Stimulated activated CD8-positive, alpha-beta memory T cell treated with anti-CD3 and anti-CD28 coated beads, Interleukin-15, amount 100 ng/mL, for 48 hours (primary cell): ENCODE measurements at regions not wholly inside any gene's neighbourhood (a gene's known extent, or its start where the extent isn't known, plus 50 kb on each side); places are given as distances from the start of the nearest gene placed in this dataset.
"Not testable (repeated sequence)": the region's sequence is repeated elsewhere in the genome, so short reads cannot be mapped to it uniquely, and the experiment has no call there.

ENCODE experiments used
- DNase-seq, 2 donors: peaks; one replicate each; pipeline ENCODE4 v3.0.0-alpha.2; 2020; ENCODE audit warnings: low read depth in 2 of 2

DNA sequence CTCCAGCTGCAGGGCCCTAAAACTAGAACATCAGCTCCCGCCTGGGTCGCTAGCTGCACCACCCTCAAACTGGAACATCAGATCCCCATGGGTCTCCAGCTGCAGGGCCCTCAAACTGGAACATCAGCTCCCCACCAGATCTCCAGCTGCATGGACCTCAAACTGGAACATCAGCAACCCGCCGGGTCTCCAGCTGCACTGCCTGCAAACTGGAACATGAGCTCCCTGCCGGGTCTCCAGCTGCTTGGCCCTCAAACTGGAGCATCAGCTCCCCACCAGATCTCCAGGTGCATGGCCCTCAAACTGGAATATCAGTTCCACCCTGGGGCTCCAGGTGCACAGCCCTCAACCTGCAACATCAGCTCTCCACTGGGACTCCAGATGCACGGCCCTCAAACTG, 82.7 kb downstream of the TFRC start:
- not testable (repeated sequence) for DNase-seq

DNA sequence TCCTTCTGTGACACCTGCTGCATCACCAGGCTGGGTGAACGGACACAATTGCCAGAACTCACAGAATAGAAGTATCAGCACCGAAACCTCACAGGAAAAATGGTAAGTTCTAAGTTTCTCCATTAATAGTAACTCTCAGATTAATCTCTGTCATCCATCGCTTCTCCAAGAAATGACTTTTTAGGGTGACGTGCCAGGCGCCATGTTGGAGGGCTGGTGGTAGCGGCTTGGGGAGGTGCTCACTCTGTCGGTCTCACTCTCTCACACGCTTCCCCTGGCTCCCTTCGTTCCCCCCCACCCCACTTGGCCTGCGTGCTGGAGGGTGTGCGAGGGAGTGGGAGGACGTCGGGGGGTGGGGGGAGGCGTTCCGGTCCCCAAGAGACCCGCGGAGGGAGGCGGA, 85.6 kb downstream of the TFRC start:
- DNase-seq, result not testable (repeated sequence)

DNA sequence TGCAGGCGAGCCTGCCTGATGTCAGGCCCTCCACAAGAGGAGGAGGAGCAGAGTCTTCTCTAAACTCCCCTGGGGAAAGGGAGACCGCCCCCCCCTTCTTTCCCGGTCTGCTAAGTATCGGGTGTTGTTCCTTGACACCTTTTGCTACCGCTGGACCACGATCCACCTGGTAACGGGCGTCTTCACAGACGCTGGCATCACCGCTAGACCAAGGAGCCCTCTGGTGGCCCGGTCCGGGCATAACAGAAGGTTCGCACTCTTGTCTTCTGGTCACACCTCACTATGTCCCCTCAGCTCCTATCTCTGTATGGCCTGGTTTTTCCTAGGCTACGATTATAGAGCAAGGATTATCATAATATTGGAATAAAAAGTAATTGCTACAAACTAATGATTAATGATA, 86.0 kb upstream of the TNK2 start:
- DNase-seq, result peak; percentile 39 to 55

DNA sequence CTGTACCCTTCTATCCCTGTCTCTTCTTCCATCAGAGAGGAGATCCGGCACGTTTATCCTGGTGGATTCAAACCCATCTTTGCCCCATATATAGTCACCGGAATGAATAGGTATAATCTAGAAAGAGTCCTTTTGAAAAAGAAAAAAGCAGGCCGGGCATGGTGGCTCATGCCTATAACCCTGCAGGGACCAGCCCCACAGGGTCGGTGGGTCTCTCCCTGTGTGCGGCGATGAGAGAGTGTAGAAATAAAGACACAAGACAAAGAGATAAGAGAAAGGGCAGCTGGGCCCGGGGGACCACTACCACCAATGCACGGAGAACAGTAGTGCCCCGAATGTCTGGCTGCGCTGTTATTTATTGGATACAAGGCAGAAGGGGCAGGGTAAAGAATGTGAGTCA, 85.3 kb upstream of the TNK2 start:
- DNase-seq, result not testable (repeated sequence)

DNA sequence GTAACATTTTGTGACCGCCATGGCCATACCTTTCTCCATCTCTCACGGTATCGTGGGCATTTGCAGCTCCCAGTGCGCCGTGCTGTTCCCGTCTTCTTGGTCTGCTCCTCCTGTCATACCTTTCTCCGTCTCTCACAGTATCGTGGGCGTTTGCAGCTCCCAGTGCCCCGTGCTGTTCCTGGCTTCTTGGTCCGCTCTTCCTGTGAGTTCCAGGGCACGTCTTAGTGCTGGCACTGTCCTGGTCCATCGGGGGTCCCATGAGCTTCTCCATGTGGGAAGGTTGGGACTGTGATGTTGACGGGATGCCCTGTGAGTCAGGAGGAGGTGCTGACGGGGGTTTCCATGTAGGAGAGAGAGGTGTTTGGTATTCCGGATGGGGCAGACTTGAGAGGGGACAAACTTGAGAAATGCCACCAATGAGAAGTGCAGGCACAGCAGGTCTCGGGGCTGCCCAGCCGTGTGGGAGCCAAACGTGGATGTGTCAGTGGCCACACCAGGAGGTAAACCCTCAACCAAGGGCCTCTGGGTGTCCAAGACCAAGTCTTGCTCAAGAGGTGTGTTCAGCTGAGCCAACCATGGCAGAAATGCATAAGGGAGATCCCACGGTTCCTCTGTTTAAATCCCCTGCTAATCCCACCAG, 84.7 kb upstream of the TNK2 start:
- DNase-seq, result not testable (repeated sequence)

DNA sequence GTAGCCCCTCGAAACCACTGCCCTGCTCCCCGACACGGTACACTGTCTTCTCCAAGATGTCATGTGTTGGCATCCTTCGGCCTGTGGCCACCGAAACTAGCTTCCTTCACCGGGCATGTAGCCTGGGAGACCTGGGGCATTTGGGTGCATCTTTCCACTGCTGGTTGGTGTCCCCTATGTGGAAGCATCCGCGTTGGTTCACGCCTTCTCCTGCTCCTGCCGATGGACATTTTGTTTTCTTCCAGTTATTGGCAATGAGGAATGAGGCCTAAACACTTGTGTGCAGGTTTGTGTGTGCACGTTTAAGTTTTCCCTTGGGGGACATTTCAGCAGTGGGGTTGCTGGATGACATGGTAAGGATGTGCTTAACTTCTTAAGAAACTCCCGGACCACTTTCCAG, 83.6 kb upstream of the TNK2 start:
- DNase-seq, result not testable (repeated sequence)

DNA sequence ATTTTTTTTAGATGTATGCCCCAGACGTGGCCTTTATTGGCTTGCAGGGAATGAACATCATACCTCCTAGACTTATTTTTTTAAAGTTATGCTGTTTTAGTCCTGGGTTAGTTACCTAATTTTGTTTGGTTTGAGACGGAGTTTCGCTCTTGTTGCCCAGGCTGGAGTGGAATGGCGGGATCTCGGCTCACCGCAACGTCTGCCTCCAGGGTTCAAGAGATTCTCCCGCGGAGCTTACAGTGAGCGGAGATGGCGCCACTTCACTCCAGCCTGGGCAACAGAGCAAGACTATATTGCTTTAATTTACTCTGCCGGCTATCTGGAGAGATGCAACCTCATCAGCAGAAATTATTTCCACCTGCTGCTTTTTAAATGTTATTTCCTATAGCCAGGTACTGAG, 82.9 kb upstream of the TNK2 start:
- DNase-seq, result not testable (repeated sequence)

DNA sequence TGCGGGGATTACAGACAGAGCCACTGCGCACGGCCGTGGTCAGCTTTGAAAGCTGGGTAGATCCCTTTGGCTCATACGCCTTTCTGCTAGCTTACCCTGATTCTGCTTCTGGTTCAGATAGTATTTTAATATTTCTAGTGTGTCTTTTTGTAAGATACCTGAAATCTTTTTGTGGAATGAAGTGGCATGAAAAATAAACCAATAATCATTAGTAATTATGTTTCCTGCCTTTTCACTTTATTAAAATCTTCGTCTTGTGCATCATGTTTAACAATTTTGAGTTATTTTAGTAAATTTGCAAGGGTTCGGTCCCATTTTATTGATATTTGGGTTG, 82.5 kb upstream of the TNK2 start:
- not testable (repeated sequence) for DNase-seq

DNA sequence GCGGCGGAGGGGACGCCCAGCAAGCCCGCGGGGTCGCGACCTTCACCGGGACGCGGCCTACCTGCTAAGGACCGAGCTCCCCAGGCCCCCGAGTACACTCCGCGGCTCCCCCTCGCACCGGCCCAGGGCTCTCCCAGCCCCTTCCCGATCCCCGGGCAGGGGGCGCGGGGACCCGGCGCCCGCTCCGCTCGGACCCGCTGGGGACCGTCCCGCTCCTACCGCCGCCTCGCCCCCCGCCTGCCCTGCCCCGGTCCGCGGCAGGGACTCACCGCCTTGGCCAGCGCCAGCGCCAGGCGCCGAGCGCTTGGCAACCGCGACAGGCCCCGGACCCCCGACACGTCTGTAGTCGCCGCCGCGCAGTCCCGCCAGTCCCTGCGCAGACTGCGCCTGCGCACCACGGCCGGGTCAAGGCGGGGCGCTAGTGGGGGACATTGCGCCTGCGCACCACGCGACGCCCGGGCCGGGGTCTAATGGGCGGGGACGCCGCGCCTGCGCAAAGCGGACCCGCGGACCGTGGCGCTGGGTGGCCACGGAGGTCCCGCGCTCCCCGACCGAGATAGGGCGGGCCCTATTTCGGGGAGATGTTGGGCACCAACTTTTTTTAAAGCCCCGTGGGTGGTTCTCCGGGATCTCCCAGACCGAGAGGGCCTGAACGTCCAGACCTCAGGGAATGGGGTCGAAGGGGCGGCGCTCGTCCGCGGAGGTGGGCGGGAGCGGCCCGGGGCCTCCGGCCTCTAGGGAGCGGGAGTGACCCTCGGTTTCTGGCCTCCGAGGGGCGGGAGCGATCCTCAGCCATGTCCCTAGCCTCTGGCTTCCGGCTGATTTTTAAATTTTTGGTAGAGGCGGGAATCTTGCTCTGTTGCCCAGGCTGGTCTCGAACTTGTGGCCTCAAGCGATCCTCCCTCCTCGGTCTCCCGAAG, 81.8 kb upstream of the TNK2 start:
- DNase-seq, result peak; percentile 94

DNA sequence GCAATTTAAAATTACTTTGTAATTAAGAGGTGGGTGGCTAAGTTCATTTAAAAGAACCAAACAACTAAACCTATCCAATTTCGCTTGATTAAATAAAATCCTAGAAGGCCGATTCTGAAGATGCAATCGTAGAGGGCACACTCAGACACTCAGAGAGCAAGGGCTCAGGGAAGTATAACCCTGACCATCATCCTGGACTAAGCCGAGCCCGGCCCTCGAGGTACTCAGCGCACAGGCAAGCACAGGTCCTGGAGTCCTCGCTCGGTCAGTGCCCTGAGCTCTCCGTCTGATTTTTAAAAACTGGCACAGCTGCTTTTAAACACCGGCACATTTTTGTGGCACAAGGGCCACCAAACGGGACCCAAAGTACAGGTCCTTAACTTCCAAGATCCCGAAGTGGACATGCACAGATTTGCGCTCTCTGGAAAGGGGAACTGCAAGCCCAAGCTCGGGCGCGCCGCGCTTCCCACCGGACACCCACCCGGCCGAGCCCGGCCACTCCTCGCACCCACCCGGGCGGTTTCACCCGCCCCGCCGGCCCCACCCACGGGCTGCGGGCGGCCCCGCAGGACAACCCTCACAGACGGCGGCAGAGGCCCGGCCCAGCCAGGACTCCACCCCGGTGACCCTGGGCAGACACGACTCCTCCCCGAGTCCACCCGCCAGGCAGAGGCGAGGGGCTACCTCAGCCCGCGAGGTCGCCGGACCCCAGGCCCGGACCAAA, 81.0 kb upstream of the TNK2 start:
- DNase-seq, result peak; percentile 4 to 25

DNA sequence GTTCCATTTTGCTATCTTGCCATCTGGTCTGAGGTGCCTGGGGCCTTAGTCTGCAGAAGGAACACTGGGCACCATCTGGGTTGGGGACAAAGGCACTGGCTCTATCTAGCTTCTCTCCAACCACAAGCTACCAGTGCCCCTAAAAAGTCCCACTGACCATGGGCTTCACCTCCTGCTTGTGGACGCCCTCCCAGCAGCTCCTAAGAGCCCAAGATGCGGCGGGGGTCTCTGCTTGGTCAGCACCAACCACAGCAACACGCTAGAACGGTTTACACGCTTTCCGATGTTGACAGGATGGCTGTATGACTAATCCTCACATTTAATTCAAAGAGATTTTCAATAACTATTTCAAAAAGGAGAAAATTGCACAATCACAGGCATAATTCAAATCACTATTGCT, 80.4 kb upstream of the TNK2 start:
- DNase-seq, result not testable (repeated sequence)

DNA sequence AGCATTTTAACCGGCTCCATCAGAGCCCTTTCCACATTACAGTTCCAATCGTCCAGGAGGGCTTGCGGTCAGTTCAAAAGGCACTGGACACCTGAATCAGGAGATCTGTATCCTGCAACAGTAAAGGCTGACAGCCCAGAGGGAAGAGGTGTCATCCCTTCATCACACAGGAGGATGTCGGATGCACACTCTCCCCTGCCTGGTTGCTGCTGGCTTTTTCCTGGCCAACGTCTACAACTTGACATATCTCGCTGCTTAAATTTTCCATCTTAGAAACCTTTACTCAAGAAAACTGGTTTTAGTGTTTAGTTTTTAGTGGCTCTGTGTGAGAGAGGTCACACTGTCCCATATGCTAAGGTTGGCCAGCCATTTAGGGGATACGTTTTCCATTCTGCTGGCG, 78.7 kb upstream of the TNK2 start:
- DNase-seq, result not testable (repeated sequence)

DNA sequence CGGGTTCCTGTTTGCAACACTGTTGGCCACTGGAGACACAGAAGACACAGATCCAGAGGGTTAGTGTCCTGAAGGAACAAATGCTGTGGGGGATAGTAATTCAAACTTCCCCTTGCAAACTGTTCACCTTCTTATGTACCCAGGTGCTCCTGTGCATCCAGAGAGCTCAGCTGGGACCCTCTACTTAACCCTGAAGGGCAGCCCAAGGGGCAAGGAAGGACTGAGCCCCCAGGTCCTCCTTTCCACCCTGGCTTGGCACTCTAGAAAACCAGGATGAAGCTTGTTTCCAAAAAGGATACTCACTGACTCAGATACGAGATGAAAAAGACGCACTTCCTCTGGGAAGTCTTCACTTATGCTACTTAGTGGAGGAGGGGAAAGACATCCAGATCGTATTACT, 78.2 kb upstream of the TNK2 start:
- DNase-seq, result not testable (repeated sequence)

DNA sequence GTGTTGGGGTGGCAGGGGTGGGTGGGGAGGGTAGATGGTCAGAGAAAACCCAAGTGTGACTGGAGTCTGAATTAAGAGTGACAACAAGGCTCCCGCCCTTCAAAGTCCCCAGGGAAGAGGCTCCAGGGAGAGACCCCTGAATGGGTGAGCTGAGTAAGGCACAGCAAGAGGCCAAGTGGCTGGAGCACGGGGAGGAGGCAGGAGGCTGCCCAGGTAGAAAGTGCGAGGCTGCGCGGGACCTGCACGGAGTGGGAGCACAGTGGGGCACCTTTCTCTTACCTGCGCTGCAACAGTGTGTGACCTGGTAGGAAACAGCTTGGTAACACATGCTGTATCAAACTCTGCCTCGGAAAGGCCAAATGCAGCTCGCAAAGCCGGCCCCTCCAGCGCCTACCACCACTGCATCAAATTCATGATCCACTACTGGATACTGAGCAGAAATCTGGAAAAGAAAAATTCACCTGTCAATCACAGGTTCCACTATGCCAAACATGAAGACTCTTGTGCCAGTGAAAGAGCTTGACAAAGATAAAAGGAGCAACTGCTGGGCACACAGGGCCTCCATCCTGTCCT, 77.1 kb upstream of the TNK2 start:
- not testable (repeated sequence) for DNase-seq

DNA sequence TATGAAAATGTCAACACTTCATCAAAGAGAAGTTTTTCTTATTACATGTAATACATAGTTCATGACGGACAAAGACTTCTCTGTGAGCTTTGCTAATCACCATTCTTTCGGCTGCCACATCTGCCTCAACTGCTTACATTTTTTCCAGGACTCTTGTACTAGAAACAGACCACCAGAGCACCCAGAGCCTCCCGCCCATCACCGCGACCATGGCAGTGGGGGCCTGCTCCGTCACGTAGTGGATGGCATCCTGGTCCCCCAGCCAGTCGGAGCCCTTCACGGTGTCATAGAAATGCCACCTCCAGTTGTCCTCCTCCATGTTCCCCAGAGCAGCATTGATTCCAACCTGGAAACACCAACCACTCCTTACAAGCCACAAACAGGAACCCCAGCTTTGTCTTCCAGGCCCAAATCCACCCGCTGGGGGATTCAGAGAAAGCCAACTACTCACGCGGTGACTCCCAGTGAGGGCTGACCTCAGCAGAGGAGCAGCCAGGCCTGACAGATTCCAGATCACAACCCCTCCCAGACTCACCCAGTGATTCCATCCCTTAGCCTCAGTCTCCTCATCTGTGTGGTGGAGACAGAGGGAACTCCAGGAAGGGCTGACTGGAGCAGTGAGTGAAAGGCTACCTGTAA, 76.2 kb upstream of the TNK2 start:
- not testable (repeated sequence) for DNase-seq

DNA sequence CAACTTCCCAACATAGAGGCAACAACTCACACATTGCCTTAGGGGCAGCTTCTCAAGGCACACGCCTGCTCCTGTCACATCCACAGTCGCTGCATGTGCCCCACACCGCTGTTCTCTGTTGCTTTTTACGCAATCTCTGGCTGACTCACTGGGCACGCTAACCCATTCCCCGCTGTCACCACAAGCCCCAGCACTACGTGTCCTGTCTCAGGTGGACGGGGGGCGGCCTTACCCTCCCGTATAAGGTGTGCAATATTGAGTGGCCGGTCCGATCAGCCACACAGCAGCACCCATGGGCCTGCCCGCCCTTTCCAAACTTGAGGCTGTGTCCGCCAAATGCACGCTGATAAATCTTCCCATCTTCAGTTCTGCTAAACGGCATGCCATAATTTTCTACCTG, 75.5 kb upstream of the TNK2 start:
- DNase-seq, result not testable (repeated sequence)

DNA sequence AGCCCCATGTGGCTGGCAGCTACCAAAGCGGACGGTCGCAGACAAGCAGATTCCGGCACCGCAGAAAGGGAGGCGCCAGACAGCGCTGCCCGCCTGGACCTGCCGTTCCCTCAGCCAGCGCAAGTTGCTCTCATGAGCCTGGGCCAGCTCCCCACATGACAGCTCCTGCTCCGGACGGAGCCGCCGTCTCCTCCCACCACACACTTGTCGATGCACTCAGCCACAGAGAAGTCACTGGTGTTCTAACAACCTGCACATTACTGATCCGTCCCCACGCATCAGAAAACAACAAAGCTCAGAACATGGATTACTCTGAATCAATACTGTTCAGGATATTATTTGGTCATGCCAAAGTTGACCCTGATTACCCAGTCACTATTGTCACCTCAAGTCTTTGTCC, 74.4 kb upstream of the TNK2 start:
- not testable (repeated sequence) for DNase-seq

DNA sequence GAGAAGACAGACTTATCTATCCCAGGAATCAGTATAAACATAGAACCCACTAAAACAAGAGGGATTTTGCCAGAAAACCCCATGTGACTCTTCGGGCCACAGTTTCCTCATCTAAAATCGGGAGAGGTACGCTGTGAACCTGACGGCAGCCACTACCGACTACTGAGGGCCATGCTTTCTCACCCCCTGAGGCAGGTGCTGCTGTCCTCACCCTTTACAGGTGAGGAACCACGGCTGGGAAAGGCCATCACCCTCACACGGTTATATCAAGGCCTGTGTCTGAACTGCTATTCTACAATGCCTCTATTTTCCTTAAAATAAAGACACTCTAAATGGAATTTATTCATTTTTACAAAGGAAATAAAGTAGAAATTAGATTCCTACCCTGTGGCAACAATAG, 73.4 kb upstream of the TNK2 start:
- not testable (repeated sequence) for DNase-seq

DNA sequence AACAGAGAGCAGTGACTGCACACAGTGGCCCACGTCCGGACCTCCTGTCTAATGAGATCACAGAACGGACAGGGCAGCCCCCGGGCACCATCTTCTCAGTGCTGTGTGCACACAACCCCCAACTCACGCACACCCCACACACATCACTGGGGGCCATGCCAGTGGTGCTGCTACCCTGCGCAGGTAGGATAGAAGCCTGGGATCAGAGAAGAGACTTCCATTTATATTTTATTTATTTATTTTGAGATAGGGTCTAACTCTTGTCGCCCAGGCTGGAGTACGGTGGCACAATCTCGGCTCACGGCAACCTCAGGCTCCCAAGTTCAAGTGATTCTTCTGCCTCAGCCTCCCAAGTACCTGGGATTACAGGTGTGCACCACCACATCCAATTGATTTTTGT, 71.5 kb upstream of the TNK2 start:
- not testable (repeated sequence) for DNase-seq

DNA sequence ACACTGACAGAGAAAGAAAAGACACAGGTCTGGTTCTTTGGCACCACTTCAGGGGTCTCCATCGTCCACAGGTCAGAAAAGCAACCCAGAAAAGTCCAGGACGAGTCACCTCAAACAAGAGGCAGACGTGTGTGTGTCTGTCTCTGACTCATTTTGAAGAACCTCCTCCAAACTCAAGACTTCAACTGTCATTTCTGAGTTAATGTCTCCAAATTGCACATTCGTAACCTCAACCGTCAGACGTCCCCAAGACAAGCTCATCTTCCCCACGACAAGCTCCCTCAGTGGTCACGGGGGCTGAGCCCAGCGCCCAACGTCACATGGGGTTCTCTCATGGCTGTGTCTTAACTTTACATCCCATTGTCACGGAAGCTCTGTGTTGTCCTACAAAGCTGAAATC, 70.2 kb upstream of the TNK2 start:
- not testable (repeated sequence) for DNase-seq

DNA sequence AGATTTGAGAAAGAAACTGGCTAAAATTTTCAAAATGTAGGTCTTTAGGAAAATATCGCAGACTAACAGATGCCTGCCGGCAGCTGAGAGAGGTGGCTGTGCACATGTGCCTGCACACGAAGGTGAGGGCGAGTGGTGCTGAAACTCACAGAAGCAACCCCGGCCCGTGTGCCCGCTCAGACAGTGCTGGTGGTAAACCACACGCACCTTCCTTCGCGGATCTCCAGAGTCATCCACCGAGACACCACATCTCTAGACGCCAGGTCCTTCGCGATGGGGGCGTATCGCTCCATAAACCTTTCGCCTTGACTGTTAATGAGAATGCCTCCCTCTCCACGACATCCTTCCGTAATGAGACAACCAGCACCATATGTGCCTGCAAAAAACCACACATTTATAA, 68.5 kb upstream of the TNK2 start:
- not testable (repeated sequence) for DNase-seq

DNA sequence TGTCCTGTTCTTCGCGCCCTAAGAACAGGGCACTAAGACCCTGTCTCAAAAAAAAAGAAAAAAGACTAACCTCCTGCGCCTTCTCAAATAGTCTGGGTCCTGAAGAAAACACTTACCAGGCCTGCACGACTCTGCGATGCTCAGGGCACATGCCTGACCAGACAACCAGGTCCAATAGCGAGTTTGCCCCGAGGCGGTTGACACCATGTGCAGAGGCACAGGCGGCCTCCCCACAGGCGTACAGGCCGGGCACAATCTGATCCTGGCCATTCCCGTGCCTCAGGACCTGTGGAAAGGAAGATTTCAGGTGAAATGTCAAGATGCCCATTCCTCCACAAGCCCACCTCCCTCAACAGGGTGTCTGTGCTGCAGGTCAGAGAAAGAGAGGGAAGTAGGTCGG, 65.9 kb upstream of the TNK2 start:
- DNase-seq, result not testable (repeated sequence)
